WI38 (cell line): ENCODE measurements at regions not wholly inside any gene's neighbourhood (a gene's known extent, or its start where the extent isn't known, plus 50 kb on each side); places are given as distances from the start of the nearest gene placed in this dataset.

Source experiments
- H3K4me3 ChIP-seq: 2 replicates; pipeline ENCODE4 v1.5.1; 2011; ENCODE audit warnings: low read depth, mild to moderate bottlenecking, control low read depth, low read length
- CTCF ChIP-seq: IDR thresholded peaks from 2 replicates; pipeline ENCODE4 v1.5.1; 2012; ENCODE audit warnings: low read depth, mild to moderate bottlenecking, control low read depth, low read length

GRCh38 chr1:79293611-79294010, 287.1 kb upstream of the ADGRL4 start:
- TF ChIP-seq CTCF: no peak
- H3K4me3 ChIP-seq: no peak overlapping the region

- no peak for TF ChIP-seq CTCF
- no peak overlapping the region for H3K4me3 ChIP-seq
These were observed 284.5 kb upstream of the ADGRL4 start for GRCh38 chr1:79290927-79291474.

- no peak overlapping the region for H3K4me3 ChIP-seq
- no peak for TF ChIP-seq CTCF
These were observed 281.5 kb upstream of the ADGRL4 start for GRCh38 chr1:79287982-79288381.

- no peak for TF ChIP-seq CTCF
These were observed 279.1 kb upstream of the ADGRL4 start for GRCh38 chr1:79285667-79286066.

GRCh38 chr1:79283451-79283850, 276.9 kb upstream of the ADGRL4 start:
- no peak overlapping the region for H3K4me3 ChIP-seq
- TF ChIP-seq CTCF: no peak

More at GRCh38 chr1:79285667-79286066, 279.1 kb upstream of the ADGRL4 start:
- H3K4me3 ChIP-seq: no peak overlapping the region

GRCh38 chr1:79281442-79281841, 274.9 kb upstream of the ADGRL4 start:
- TF ChIP-seq CTCF: no peak
- no peak overlapping the region for H3K4me3 ChIP-seq

- TF ChIP-seq CTCF: no peak
- no peak overlapping the region for H3K4me3 ChIP-seq
These were observed 265.2 kb upstream of the ADGRL4 start for GRCh38 chr1:79271759-79272158.
